HG02623 (cell line): ENCODE measurements at regions not wholly inside any gene's neighbourhood (a gene's known extent, or its start where the extent isn't known, plus 50 kb on each side); places are given as distances from the start of the nearest gene placed in this dataset.

Experiments used
- ATAC-seq: cut with Tn5 transposase; IDR thresholded peaks from one replicate; pipeline ENCODE4 v1.9.1; 2021; ENCODE audit warnings: moderate library complexity; ENCODE audit not compliant: unreplicated experiment

GRCh38 chr4:74640111-74640903 is 154.0 kb downstream of the BTC start:
- ATAC-seq, result no peak

- ATAC-seq, result no peak
Observed at GRCh38 chr4:74642006-74642405, 152.3 kb downstream of the BTC start.

- ATAC-seq, result no peak
Observed at GRCh38 chr4:74649193-74649592, 145.1 kb downstream of the BTC start.

- ATAC-seq, result no peak
Observed at GRCh38 chr4:74651198-74651597, 143.1 kb downstream of the BTC start.

GRCh38 chr4:74653331-74654229 is 140.7 kb downstream of the BTC start:
- ATAC-seq, result no peak

GRCh38 chr4:74654230-74654681 is 140.1 kb downstream of the BTC start:
- ATAC-seq, result no peak

GRCh38 chr4:74656596-74656995 is 137.7 kb downstream of the BTC start:
- no peak for ATAC-seq

- ATAC-seq, result no peak
Observed at GRCh38 chr4:74658116-74658515, 136.2 kb downstream of the BTC start.

- no peak for ATAC-seq
Observed at GRCh38 chr4:74659576-74660411, 134.5 kb downstream of the BTC start.

- ATAC-seq, result no peak
Observed at GRCh38 chr4:74660866-74661265, 133.5 kb downstream of the BTC start.

GRCh38 chr4:74661427-74662201 is 132.7 kb downstream of the BTC start:
- no peak for ATAC-seq

GRCh38 chr4:74663631-74664030 is 130.7 kb downstream of the BTC start:
- no peak for ATAC-seq

GRCh38 chr4:74665346-74665745 is 129.0 kb downstream of the BTC start:
- no peak for ATAC-seq

- no peak for ATAC-seq
Observed at GRCh38 chr4:74665876-74666275, 128.4 kb downstream of the BTC start.

GRCh38 chr4:74667438-74667837 is 126.9 kb downstream of the BTC start:
- ATAC-seq, result no peak

- no peak for ATAC-seq
Observed at GRCh38 chr4:74667944-74668343, 126.4 kb downstream of the BTC start.

- no peak for ATAC-seq
Observed at GRCh38 chr4:74669702-74670101, 124.6 kb downstream of the BTC start.

GRCh38 chr4:74670583-74670982 is 123.7 kb downstream of the BTC start:
- ATAC-seq, result no peak

GRCh38 chr4:74671080-74671698 is 123.1 kb downstream of the BTC start:
- peak; percentile 53 for ATAC-seq

GRCh38 chr4:74674750-74675149 is 119.6 kb downstream of the BTC start:
- ATAC-seq, result no peak
